SH-SY5Y (cell line): ENCODE measurements at regions not wholly inside any gene's neighbourhood (a gene's known extent, or its start where the extent isn't known, plus 50 kb on each side); places are given as distances from the start of the nearest gene placed in this dataset.

Source experiments
- GATA2 ChIP-seq: IDR thresholded peaks from 2 replicates; pipeline ENCODE4 v1.6.1; 2011; ENCODE audit warnings: mild to moderate bottlenecking, low read depth, low read length
- GATA3 ChIP-seq: IDR thresholded peaks from 2 replicates; pipeline ENCODE4 v1.6.1; 2011; ENCODE audit warnings: low read depth, mild to moderate bottlenecking, low read length, moderate library complexity

- no peak for TF ChIP-seq GATA2
- no peak for TF ChIP-seq GATA3
These were observed 99.2 kb downstream of the C12orf50 start for GRCh38 chr12:87930033-87930432.
